ENCODE measurements at regions not wholly inside any gene's neighbourhood (a gene's known extent, or its start where the extent isn't known, plus 50 kb on each side); places are given as distances from the start of the nearest gene placed in this dataset.

- no peak overlapping the region for H4K91ac ChIP-seq (ENCODE audit: insufficient read length, low read depth, low read length)
- no peak overlapping the region for H2BK12ac ChIP-seq (ENCODE audit: insufficient read length, low read depth, low read length)
- no peak overlapping the region for H3K9ac ChIP-seq (ENCODE audit: extremely low read depth, insufficient read length, low read length)
- no peak overlapping the region for H4K5ac ChIP-seq (ENCODE audit: insufficient read length, low read depth, low read length)
- H3K23me2 ChIP-seq (ENCODE audit: insufficient read length, low read depth, low read length, poor library complexity, severe bottlenecking) = no peaks in the 10 kb centered on the region
- H4K8ac ChIP-seq (replicated peaks; ENCODE audit: insufficient read length, low read depth, low read length) = no peak overlapping the region
- no peak overlapping the region for H3K4me2 ChIP-seq (ENCODE audit: insufficient read depth, insufficient read length, low read length)
- H3K27me3 Mint-ChIP-seq (ENCODE audit: low read depth) = no peaks in the 10 kb centered on the region
- no peak overlapping the region for H2BK20ac ChIP-seq (ENCODE audit: low read depth, low read length, poor library complexity, severe bottlenecking)
- H4K20me1 ChIP-seq (ENCODE audit: control insufficient read depth, insufficient read depth, insufficient read length) = no peaks in the 10 kb centered on the region
- H2BK15ac ChIP-seq (ENCODE audit: low read depth, low read length) = no peak overlapping the region
- H3K9me3 Mint-ChIP-seq = peaks cover 0 to 15% of the 10 kb centered on the region in 2 experiments; a peak in 4 of 5 replicates
- H2AFZ ChIP-seq (ENCODE audit: low read length) = no peak overlapping the region
- no peaks in the 10 kb centered on the region for H3K4me1 ChIP-seq (ENCODE audit: insufficient read depth, low read length)
- H3K4ac ChIP-seq (ENCODE audit: low read depth, low read length) = no peak overlapping the region
- H3K4me3 Mint-ChIP-seq = no peak overlapping the region
- DNase-seq = no peak
- H3K27ac Mint-ChIP-seq = no peak overlapping the region
- no peaks in the 10 kb centered on the region for H3K79me1 ChIP-seq (ENCODE audit: insufficient read depth, low read depth, low read length, poor library complexity, severe bottlenecking)
- no peaks in the 10 kb centered on the region for H3K79me2 ChIP-seq (ENCODE audit: insufficient read depth, low read length)
- H3K14ac ChIP-seq (ENCODE audit: insufficient read depth, low read length) = no peak overlapping the region
- no peak overlapping the region for H3K23ac ChIP-seq (ENCODE audit: insufficient read length, low read depth, low read length)
- H3K18ac ChIP-seq (ENCODE audit: insufficient read length, low read depth, low read length) = no peak overlapping the region
- H3K27ac ChIP-seq (ENCODE audit: insufficient read length, low read depth, low read length) = no peak overlapping the region
- no peak overlapping the region for H2AK5ac ChIP-seq (ENCODE audit: insufficient read length, low read length)
- no peak overlapping the region for H2BK120ac ChIP-seq (ENCODE audit: low read depth, low read length, poor library complexity, severe bottlenecking)
- H3K27me3 ChIP-seq (ENCODE audit: insufficient read depth, low read length) = no peaks in the 10 kb centered on the region
- TF ChIP-seq, protein P1, sequence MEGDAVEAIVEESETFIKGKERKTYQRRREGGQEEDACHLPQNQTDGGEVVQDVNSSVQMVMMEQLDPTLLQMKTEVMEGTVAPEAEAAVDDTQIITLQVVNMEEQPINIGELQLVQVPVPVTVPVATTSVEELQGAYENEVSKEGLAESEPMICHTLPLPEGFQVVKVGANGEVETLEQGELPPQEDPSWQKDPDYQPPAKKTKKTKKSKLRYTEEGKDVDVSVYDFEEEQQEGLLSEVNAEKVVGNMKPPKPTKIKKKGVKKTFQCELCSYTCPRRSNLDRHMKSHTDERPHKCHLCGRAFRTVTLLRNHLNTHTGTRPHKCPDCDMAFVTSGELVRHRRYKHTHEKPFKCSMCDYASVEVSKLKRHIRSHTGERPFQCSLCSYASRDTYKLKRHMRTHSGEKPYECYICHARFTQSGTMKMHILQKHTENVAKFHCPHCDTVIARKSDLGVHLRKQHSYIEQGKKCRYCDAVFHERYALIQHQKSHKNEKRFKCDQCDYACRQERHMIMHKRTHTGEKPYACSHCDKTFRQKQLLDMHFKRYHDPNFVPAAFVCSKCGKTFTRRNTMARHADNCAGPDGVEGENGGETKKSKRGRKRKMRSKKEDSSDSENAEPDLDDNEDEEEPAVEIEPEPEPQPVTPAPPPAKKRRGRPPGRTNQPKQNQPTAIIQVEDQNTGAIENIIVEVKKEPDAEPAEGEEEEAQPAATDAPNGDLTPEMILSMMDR (conservative IDR thresholded peaks at IDR 0.05) = no peak
- peaks cover 3 to 6% (median 3%) of the 10 kb centered on the region in 3 experiments; a peak in 4 of 7 replicates for H3K36me3 Mint-ChIP-seq (ENCODE audit: insufficient read depth in 1 of 3, low read depth in 3 of 3)
- H3T11ph ChIP-seq (ENCODE audit: low read length) = no peak overlapping the region
- no peak overlapping the region for H2BK5ac ChIP-seq (ENCODE audit: insufficient read length, low read length)
- no peak overlapping the region for H3K56ac ChIP-seq (ENCODE audit: insufficient read length, low read depth, low read length)
- H3K4me1 Mint-ChIP-seq = no peaks in the 10 kb centered on the region
- H3K9me3 ChIP-seq (ENCODE audit: control insufficient read depth, low read depth, low read length) = no peaks in the 10 kb centered on the region
Measured at GRCh38 chr13:62879071-62879470, 1463.4 kb upstream of the PCDH20 start.
